ENCODE measurements at regions not wholly inside any gene's neighbourhood (a gene's known extent, or its start where the extent isn't known, plus 50 kb on each side); places are given as distances from the start of the nearest gene placed in this dataset.

DNA sequence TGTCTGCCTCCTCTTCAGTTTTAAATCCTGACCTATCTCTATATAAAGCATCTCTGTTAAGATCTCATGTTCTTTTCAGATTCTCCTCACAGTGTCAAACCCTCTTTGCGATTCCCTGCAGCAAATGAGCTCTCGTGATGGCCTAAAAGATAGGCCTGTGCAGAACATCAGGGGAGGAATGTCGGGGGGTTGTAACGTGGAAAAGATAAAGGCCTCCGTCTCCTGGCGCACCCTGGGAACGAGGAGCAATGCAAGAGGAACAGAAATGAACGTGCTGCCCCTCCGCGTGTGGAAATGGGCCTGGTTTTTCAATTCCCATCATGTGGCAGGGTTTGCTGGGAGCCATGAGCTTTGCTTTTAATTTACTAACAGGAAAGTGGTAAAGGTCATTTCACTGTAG, 285.0 kb upstream of the TPM1 start:
- Mint-ChIP-seq H3K9me3 (ENCODE audit: unreplicated experiment) (peaks cover 2% of the 10 kb centered on the region), H3K27me3 (ENCODE audit: unreplicated experiment) (peaks cover 3% of the 10 kb centered on the region), H3K27ac (ENCODE audit: unreplicated experiment) (no peak overlapping the region), H3K4me3 (ENCODE audit: unreplicated experiment) (no peak overlapping the region), H3K4me1 (ENCODE audit: low read depth, unreplicated experiment) (peaks cover 5% of the 10 kb centered on the region), H3K36me3 (ENCODE audit: unreplicated experiment) (peaks cover 8% of the 10 kb centered on the region)
- TF ChIP-seq, protein P1, sequence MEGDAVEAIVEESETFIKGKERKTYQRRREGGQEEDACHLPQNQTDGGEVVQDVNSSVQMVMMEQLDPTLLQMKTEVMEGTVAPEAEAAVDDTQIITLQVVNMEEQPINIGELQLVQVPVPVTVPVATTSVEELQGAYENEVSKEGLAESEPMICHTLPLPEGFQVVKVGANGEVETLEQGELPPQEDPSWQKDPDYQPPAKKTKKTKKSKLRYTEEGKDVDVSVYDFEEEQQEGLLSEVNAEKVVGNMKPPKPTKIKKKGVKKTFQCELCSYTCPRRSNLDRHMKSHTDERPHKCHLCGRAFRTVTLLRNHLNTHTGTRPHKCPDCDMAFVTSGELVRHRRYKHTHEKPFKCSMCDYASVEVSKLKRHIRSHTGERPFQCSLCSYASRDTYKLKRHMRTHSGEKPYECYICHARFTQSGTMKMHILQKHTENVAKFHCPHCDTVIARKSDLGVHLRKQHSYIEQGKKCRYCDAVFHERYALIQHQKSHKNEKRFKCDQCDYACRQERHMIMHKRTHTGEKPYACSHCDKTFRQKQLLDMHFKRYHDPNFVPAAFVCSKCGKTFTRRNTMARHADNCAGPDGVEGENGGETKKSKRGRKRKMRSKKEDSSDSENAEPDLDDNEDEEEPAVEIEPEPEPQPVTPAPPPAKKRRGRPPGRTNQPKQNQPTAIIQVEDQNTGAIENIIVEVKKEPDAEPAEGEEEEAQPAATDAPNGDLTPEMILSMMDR (IDR thresholded peaks at IDR 0.05; ENCODE audit: partially characterized antibody, unreplicated experiment) = no peak
- DNase-seq = no peak

DNA sequence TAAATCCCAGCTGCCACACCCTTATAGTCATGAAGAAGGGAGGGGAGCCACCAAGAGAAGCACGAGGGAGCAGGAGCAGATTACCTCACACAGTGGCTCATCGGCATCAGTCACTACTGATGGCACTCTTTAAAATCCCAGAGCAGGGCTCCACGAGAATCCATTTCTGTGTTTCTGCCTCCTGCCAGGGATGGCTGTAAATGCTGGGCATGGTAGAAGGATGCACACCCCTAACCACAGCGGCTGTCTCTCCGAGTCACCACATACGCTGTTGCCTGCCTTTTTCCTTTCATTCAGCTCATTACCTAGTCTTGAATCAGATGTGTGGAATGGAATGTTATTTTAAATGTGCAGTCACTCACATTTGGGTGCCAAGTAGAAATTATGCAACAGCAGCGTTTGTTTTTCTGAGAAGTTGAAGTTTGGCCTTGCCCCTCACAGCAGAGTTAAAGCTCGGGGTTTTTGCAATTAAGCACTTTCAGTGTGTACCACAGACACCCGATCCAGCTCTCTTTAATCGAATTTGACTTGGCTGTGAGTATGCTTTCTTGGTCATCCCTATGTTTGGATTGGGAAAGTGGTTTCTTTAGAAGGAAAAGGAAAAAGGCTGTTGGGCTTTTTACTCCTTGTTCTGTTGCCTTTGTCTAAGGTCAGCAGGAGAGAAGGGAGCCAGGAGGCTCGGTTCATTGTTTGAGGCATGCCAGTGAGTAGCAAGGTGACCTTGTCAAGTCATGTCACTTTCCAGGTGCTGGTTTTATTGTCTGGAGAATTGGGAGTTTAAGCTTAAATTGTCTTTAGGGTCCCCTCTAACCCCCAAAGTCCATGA, 284.2 kb upstream of the TPM1 start:
- peaks cover 5% of the 10 kb centered on the region for H3K4me1 Mint-ChIP-seq (ENCODE audit: low read depth, unreplicated experiment)
- peaks cover 3% of the 10 kb centered on the region for H3K27me3 Mint-ChIP-seq (ENCODE audit: unreplicated experiment)
- H3K9me3 Mint-ChIP-seq (ENCODE audit: unreplicated experiment) = peaks cover 2% of the 10 kb centered on the region
- no peak for DNase-seq
- peaks cover 8% of the 10 kb centered on the region for H3K36me3 Mint-ChIP-seq (ENCODE audit: unreplicated experiment)
- H3K27ac Mint-ChIP-seq (ENCODE audit: unreplicated experiment) = no peak overlapping the region
- H3K4me3 Mint-ChIP-seq (ENCODE audit: unreplicated experiment) = no peak overlapping the region
- TF ChIP-seq, protein P1 (IDR thresholded peaks at IDR 0.05; ENCODE audit: partially characterized antibody, unreplicated experiment) = no peak

DNA sequence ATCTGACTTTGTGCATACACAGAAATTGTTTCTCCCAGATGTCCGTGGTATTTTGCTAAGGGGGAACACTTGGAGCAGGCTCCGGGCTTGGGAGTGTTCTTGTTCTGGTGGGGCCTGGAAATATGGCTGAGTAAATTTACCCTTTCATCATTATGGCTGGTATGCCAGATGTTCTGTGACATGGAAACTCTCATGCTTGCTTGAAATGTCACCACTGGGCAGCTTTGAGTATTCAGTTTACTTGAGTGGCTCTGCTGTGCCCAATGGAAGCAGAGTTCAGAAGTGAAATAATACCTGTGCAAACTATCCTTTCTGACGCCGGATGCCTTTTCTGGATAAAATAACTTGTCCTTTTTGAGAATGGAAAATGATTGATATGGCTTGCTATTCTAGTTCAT, 283.6 kb upstream of the TPM1 start:
- H3K36me3 Mint-ChIP-seq (ENCODE audit: unreplicated experiment) = peaks cover 7% of the 10 kb centered on the region
- H3K27ac Mint-ChIP-seq (ENCODE audit: unreplicated experiment) = no peak overlapping the region
- TF ChIP-seq, protein P1 (IDR thresholded peaks at IDR 0.05; ENCODE audit: partially characterized antibody, unreplicated experiment) = no peak
- H3K4me3 Mint-ChIP-seq (ENCODE audit: unreplicated experiment) = no peak overlapping the region
- DNase-seq = no peak
- peaks cover 2% of the 10 kb centered on the region for H3K9me3 Mint-ChIP-seq (ENCODE audit: unreplicated experiment)
- H3K4me1 Mint-ChIP-seq (ENCODE audit: low read depth, unreplicated experiment) = peaks cover 5% of the 10 kb centered on the region
- peaks cover 3% of the 10 kb centered on the region for H3K27me3 Mint-ChIP-seq (ENCODE audit: unreplicated experiment)

DNA sequence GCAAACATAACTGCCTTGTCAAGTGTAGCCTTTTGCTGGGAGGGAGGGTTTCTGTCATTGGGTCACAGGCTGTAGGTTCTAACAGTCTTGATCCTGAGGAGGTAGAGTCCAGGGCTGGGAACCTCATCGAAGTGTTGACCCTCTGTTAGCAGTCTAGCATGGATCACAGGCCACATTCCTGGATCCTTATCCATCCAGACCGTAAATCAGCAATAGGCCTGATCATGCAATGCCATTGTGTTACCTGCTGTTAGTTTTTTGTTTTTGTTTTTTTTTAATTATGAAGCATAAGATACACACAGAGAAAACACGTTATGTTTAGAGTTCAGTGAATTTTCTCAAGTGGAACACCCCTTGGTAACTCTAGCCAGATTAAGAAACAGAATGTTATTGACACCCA, 282.0 kb upstream of the TPM1 start:
- peaks cover 5% of the 10 kb centered on the region for H3K4me1 Mint-ChIP-seq (ENCODE audit: low read depth, unreplicated experiment)
- no peak for DNase-seq
- peaks cover 3% of the 10 kb centered on the region for H3K27me3 Mint-ChIP-seq (ENCODE audit: unreplicated experiment)
- no peak overlapping the region for H3K27ac Mint-ChIP-seq (ENCODE audit: unreplicated experiment)
- TF ChIP-seq, protein P1 (IDR thresholded peaks at IDR 0.05; ENCODE audit: partially characterized antibody, unreplicated experiment) = no peak
- no peaks in the 10 kb centered on the region for H3K36me3 Mint-ChIP-seq (ENCODE audit: unreplicated experiment)
- no peak overlapping the region for H3K4me3 Mint-ChIP-seq (ENCODE audit: unreplicated experiment)
- peaks cover 2% of the 10 kb centered on the region for H3K9me3 Mint-ChIP-seq (ENCODE audit: unreplicated experiment)

DNA sequence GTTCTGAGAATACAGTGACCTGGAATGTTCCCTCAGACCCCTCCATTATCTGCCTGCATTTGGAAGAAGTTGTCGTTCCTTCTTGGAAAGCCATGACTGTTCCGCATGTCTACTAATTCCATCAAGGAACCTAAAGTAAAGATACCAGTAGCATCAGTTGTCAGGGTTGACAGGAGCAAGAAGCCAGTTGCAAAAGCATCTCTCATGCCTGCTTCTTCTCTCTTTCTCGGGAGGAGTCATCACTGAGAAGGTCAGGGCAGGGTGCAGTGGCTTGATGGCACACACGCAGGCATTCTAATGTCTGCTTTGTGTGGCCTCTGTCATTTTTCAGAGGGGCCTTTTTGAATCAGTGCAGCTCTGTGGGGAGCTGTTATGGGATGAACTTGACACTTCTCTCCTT, 276.6 kb upstream of the TPM1 start:
- H3K27me3 Mint-ChIP-seq (ENCODE audit: unreplicated experiment) = no peaks in the 10 kb centered on the region
- no peak overlapping the region for H3K4me3 Mint-ChIP-seq (ENCODE audit: unreplicated experiment)
- no peak overlapping the region for H3K27ac Mint-ChIP-seq (ENCODE audit: unreplicated experiment)
- H3K4me1 Mint-ChIP-seq (ENCODE audit: low read depth, unreplicated experiment) = peaks cover 2% of the 10 kb centered on the region
- H3K36me3 Mint-ChIP-seq (ENCODE audit: unreplicated experiment) = no peaks in the 10 kb centered on the region
- no peak for DNase-seq
- no peaks in the 10 kb centered on the region for H3K9me3 Mint-ChIP-seq (ENCODE audit: unreplicated experiment)
- TF ChIP-seq, protein P1 (IDR thresholded peaks at IDR 0.05; ENCODE audit: partially characterized antibody, unreplicated experiment) = no peak

Data from glutamatergic neuron (in vitro differentiated cells).